ENCODE measurements at regions not wholly inside any gene's neighbourhood (a gene's known extent, or its start where the extent isn't known, plus 50 kb on each side); places are given as distances from the start of the nearest gene placed in this dataset.

- no peaks in the 10 kb centered on the region for H3K9me3 ChIP-seq
Measured at GRCh38 chr14:41488401-41488800, 118.3 kb upstream of the LRFN5 start.

More at GRCh38 chr14:41488401-41488800, 118.3 kb upstream of the LRFN5 start:
- H4K20me1 ChIP-seq (ENCODE audit: insufficient read depth) = no peaks in the 10 kb centered on the region
- H2AFZ ChIP-seq (ENCODE audit: low read depth) = no peak overlapping the region
- no peaks in the 10 kb centered on the region for H3K4me1 ChIP-seq (ENCODE audit: control insufficient read depth in 1 of 2, insufficient read depth in 2 of 2, low read depth in 1 of 2, low read length in 1 of 2)
- no peak overlapping the region for H3K4me3 ChIP-seq (ENCODE audit: low read depth in 2 of 2, low read length in 1 of 2)
- ChIA-PET CTCF (no interaction called here), POLR2A (no interaction called here)
- no peaks in the 10 kb centered on the region for H3K36me3 ChIP-seq (replicated peaks in 1 of 2; ENCODE audit: control insufficient read depth in 1 of 2, insufficient read depth in 2 of 2, low read length in 1 of 2)
- no peaks in the 10 kb centered on the region for H3K79me2 ChIP-seq (ENCODE audit: insufficient read depth)
- H3K27ac ChIP-seq (ENCODE audit: low read depth in 2 of 2, low read length in 1 of 2) = no peak overlapping the region
- 63% methylated on average over 1 of the region's 1 CpG for WGBS (ENCODE audit: low lambda C conversion rate)
- no peak for DNase-seq
- TF ChIP-seq REST (IDR thresholded peaks at IDR 0.05; ENCODE audit: low read depth, low read length) (no peak), RFX5 (IDR thresholded peaks at IDR 0.05; ENCODE audit: low read length) (no peak), PBX3 (IDR thresholded peaks at IDR 0.05) (no peak), EP300 (IDR thresholded peaks at IDR 0.05; ENCODE audit: borderline replicate concordance in 1 of 2, low read depth in 1 of 2, low read length in 1 of 2) (no peak), ZBTB33 (IDR thresholded peaks at IDR 0.05; ENCODE audit: borderline replicate concordance, low read depth) (no peak), POLR2AphosphoS5 (IDR thresholded peaks at IDR 0.05; ENCODE audit: low read depth, low read length) (no peak), FOXJ3 (CRISPR knock-in tag; IDR thresholded peaks at IDR 0.05) (no peak), SIN3A (IDR thresholded peaks at IDR 0.05; ENCODE audit: borderline replicate concordance, low read depth, low read length) (no peak), TCF12 (IDR thresholded peaks at IDR 0.05) (no peak), ELF1 (IDR thresholded peaks at IDR 0.05) (no peak), EZH2phosphoT487 (IDR thresholded peaks at IDR 0.05; ENCODE audit: borderline replicate concordance, low read depth) (no peak), MXI1 (IDR thresholded peaks at IDR 0.05; ENCODE audit: low read depth, low read length) (no peak), USF1 (IDR thresholded peaks at IDR 0.05; ENCODE audit: borderline replicate concordance, low read depth) (no peak), RAD21 (IDR thresholded peaks at IDR 0.05; ENCODE audit: low read length) (no peak), TAF1 (IDR thresholded peaks at IDR 0.05; ENCODE audit: borderline replicate concordance, low read depth, low read length) (no peak)
- H3K4me2 ChIP-seq = no peak overlapping the region
- H3K27me3 ChIP-seq (ENCODE audit: insufficient read depth) = no peaks in the 10 kb centered on the region
- H3K9ac ChIP-seq = no peak overlapping the region
- no peaks in the 10 kb centered on the region for H3F3A ChIP-seq (replicated peaks; ENCODE audit: insufficient read depth)
- no peaks in the 10 kb centered on the region for H3K9me2 ChIP-seq
